Endothelial cell of umbilical vein (primary cell): ENCODE measurements at regions not wholly inside any gene's neighbourhood (a gene's known extent, or its start where the extent isn't known, plus 50 kb on each side); places are given as distances from the start of the nearest gene placed in this dataset.

Source experiments
- BruUV-seq: library from RNA; stranded (reverse); fragments of 400-500 nt; replicated peaks from 2 replicates; lab custom pipeline; 2021; lab: Mats Ljungman, UMichigan
- CTCF ChIA-PET: fragments of 300-600, 350-600 bp; sonication (Branson Sonifier 250); formaldehyde crosslinking; loops from one replicate; lab custom pipeline; 2021; ENCODE audit warnings: antibody characterized with exemption, inconsistent platforms; lab: Charles Lee
- POLR2A ChIA-PET: fragments of 300-600, 350-600 bp; sonication (Branson Sonifier 250); formaldehyde crosslinking; loops from one replicate; lab custom pipeline; 2021; ENCODE audit warnings: antibody characterized with exemption, inconsistent platforms; lab: Charles Lee
- DNase-seq: peaks from one replicate; pipeline ENCODE4 v3.0.0-alpha.2; 2011; ENCODE audit warnings: low read depth, low spot score
- FAIRE-seq: peaks from 2 replicates; lab custom pipeline; 2011; peaks lifted over from hg19 to GRCh38; lab: Jason Lieb, UNC
- H2AFZ ChIP-seq: 2 replicates; pipeline ENCODE4 v1.6.0; 2012; ENCODE audit warnings: low read depth, low read length, control low read depth, inconsistent platforms
- H3K27ac ChIP-seq: 2 replicates; pipeline ENCODE4 v1.5.1; 2011; ENCODE audit warnings: low read depth, mild to moderate bottlenecking, control low read depth, low read length, moderate library complexity; ENCODE audit not compliant: insufficient read depth
- H3K27me3 ChIP-seq, 2 experiments: 2 replicates each; pipeline versions ENCODE4 v1.6.0 to v1.6.1; 2011; ENCODE audit warnings: low read length in 2 of 2, mixed read lengths in 1 of 2; ENCODE audit not compliant: control insufficient read depth in 2 of 2, insufficient read depth in 2 of 2
- H3K36me3 ChIP-seq, 2 experiments: 2 replicates in 1 of 2; 3 replicates in 1 of 2; pipeline ENCODE4 v1.5.1; 2011; ENCODE audit warnings: low read length in 2 of 2, mild to moderate bottlenecking in 1 of 2, moderate library complexity in 1 of 2; ENCODE audit not compliant: control insufficient read depth in 2 of 2, insufficient read depth in 2 of 2; ENCODE audit errors: extremely low read depth in 1 of 2
- H3K4me1 ChIP-seq: 3 replicates; pipeline ENCODE4 v1.5.1; 2011; ENCODE audit warnings: mild to moderate bottlenecking, low read length; ENCODE audit not compliant: control insufficient read depth, insufficient read depth; ENCODE audit errors: extremely low read depth
- H3K4me2 ChIP-seq: 2 replicates; pipeline ENCODE4 v1.6.1; 2011; ENCODE audit warnings: low read length, control low read depth, mixed read lengths; ENCODE audit not compliant: insufficient read depth
- H3K4me3 ChIP-seq, 3 experiments: fragments of 200-600 bp in 1 of 3; sonication (generic), shearing (Covaris generic) in 1 of 3; replicated peaks in 1 of 3; 2 replicates each; pipeline ENCODE4 v1.5.1; 2011 to 2016; ENCODE audit warnings: control low read depth in 3 of 3, low read length in 3 of 3, mild to moderate bottlenecking in 2 of 3, inconsistent platforms in 1 of 3, low read depth in 1 of 3, moderate library complexity in 1 of 3; ENCODE audit not compliant: insufficient read depth in 1 of 3
- H3K79me2 ChIP-seq: 2 replicates; pipeline ENCODE4 v1.6.0; 2012; ENCODE audit warnings: low read length, inconsistent platforms; ENCODE audit not compliant: control insufficient read depth, insufficient read depth
- H3K9ac ChIP-seq: replicated peaks from 2 replicates; pipeline ENCODE3; 2011; ENCODE audit warnings: low read length, control low read depth; ENCODE audit not compliant: insufficient read depth; ENCODE audit errors: extremely low read depth
- H3K9me1 ChIP-seq: replicated peaks from 3 replicates; pipeline ENCODE4 v1.6.0; 2011; ENCODE audit warnings: mild to moderate bottlenecking, low read length; ENCODE audit not compliant: control insufficient read depth, insufficient read depth; ENCODE audit errors: extremely low read depth
- H3K9me3 ChIP-seq: replicated peaks from 2 replicates; pipeline ENCODE4 v1.5.1; 2012; ENCODE audit warnings: low read length, inconsistent platforms; ENCODE audit not compliant: control insufficient read depth, insufficient read depth
- H4K20me1 ChIP-seq: replicated peaks from 2 replicates; pipeline ENCODE3; 2011; ENCODE audit warnings: mild to moderate bottlenecking, low read length; ENCODE audit not compliant: control insufficient read depth, insufficient read depth; ENCODE audit errors: extremely low read depth
- EZH2 ChIP-seq: IDR thresholded peaks from 2 replicates; pipeline ENCODE4 v1.6.1; 2012; ENCODE audit warnings: borderline replicate concordance, low read depth, mild to moderate bottlenecking, moderate library complexity, low read length, inconsistent platforms; ENCODE audit not compliant: severe bottlenecking
- FOS ChIP-seq: IDR thresholded peaks from 2 replicates; pipeline ENCODE4 v1.6.1; 2011; ENCODE audit warnings: mild to moderate bottlenecking, low read length, moderate library complexity, borderline replicate concordance; ENCODE audit not compliant: insufficient read depth
- GATA2 ChIP-seq: IDR thresholded peaks from 2 replicates; pipeline ENCODE4 v1.7.0; 2011; ENCODE audit warnings: low read depth, mild to moderate bottlenecking, moderate library complexity, mixed read lengths, low read length; ENCODE audit not compliant: insufficient read length, insufficient read depth
- JUN ChIP-seq: IDR thresholded peaks from 2 replicates; pipeline ENCODE4 v1.6.1; 2011; ENCODE audit warnings: borderline replicate concordance, low read depth; ENCODE audit not compliant: insufficient read length, insufficient read depth
- MYC ChIP-seq: IDR thresholded peaks from one replicate; pipeline ENCODE4 v1.6.1; 2011; ENCODE audit warnings: mild to moderate bottlenecking, low read depth, low read length
- POLR2A ChIP-seq: IDR thresholded peaks from 2 replicates; pipeline ENCODE4 v1.6.1; 2012; ENCODE audit warnings: low read depth, mild to moderate bottlenecking, control low read depth, low read length
- POLR2AphosphoS5 ChIP-seq: IDR thresholded peaks from 2 replicates; pipeline ENCODE4 v1.6.1; 2012; ENCODE audit warnings: low read depth, mild to moderate bottlenecking, control low read depth, low read length, moderate library complexity; ENCODE audit not compliant: insufficient read depth
- dilution Hi-C: fragments of 300-500 bp; cut with MboI; formaldehyde crosslinking; loops from one replicate; pipeline ENCODE4 v1.15.0; 2019; ENCODE audit warnings: low sequenced_read_pairs; ENCODE audit not compliant: extremely low pct_ligation_motif_present
- intact Hi-C: fragments of 100-400 bp; cut with micrococcal nuclease; formaldehyde crosslinking; loops from one replicate; pipeline ENCODE4 v1.10.0; 2022
- TF ChIP-seq, protein P1 (sequence below), 2 donors: IDR thresholded peaks; 1 replicate in 1 of 2; 2 replicates in 1 of 2; pipeline ENCODE4 v1.5.1; 2011; ENCODE audit warnings: low read length in 2 of 2, mild to moderate bottlenecking in 2 of 2, moderate library complexity in 2 of 2, control low read depth in 1 of 2, inconsistent platforms in 1 of 2, low read depth in 1 of 2; ENCODE audit not compliant: insufficient read depth in 1 of 2; ENCODE audit errors: extremely low read depth in 1 of 2
- TF ChIP-seq, protein P2 (sequence below): IDR thresholded peaks from 2 replicates; pipeline ENCODE4 v1.6.1; 2011; ENCODE audit not compliant: insufficient read depth, insufficient read length

DNA sequence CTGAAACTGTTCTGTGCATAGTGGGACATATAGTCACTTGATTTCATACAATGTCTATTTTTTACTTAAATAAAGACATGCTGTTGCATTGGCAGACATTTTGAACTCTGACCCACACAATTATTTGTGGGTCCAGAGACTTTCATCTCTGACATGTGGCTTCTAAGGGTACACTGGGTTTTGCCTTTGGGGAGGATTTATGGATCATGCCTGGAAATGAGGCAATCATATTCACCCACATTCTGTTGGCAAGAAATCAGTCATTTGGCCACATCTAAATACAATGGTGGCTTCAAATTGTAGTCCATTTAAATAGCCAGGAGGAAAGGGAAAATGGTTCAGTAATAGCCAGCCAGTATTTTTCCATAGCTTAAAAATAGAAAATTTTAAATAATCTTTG is 238.3 kb upstream of the KLF12 start:
- Histone ChIP-seq H3K9me3 (no peaks in the 10 kb centered on the region), H3K4me1 (no peaks in the 10 kb centered on the region), H3K9ac (no peak overlapping the region), H2AFZ (no peak overlapping the region), H4K20me1 (no peaks in the 10 kb centered on the region), H3K27me3 (no peaks in the 10 kb centered on the region), H3K79me2 (no peaks in the 10 kb centered on the region), H3K9me1 (no peaks in the 10 kb centered on the region), H3K4me2 (no peak overlapping the region), H3K4me3 (no peak overlapping the region), H3K36me3 (no peaks in the 10 kb centered on the region), H3K27ac (no peak overlapping the region)
- no peak for TF ChIP-seq FOS
- no peak for TF ChIP-seq POLR2AphosphoS5
- TF ChIP-seq JUN = no peak
- TF ChIP-seq POLR2A = no peak
- TF ChIP-seq, protein P1, sequence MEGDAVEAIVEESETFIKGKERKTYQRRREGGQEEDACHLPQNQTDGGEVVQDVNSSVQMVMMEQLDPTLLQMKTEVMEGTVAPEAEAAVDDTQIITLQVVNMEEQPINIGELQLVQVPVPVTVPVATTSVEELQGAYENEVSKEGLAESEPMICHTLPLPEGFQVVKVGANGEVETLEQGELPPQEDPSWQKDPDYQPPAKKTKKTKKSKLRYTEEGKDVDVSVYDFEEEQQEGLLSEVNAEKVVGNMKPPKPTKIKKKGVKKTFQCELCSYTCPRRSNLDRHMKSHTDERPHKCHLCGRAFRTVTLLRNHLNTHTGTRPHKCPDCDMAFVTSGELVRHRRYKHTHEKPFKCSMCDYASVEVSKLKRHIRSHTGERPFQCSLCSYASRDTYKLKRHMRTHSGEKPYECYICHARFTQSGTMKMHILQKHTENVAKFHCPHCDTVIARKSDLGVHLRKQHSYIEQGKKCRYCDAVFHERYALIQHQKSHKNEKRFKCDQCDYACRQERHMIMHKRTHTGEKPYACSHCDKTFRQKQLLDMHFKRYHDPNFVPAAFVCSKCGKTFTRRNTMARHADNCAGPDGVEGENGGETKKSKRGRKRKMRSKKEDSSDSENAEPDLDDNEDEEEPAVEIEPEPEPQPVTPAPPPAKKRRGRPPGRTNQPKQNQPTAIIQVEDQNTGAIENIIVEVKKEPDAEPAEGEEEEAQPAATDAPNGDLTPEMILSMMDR (IDR thresholded peaks at IDR 0.05; ENCODE audit: extremely low read depth in 1 of 2, insufficient read depth in 1 of 2, low read depth in 1 of 2, low read length in 2 of 2) = no peak
- TF ChIP-seq GATA2 = no peak
- TF ChIP-seq EZH2 = no peak
- TF ChIP-seq, protein P2, sequence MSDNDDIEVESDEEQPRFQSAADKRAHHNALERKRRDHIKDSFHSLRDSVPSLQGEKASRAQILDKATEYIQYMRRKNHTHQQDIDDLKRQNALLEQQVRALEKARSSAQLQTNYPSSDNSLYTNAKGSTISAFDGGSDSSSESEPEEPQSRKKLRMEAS = no peak
- TF ChIP-seq MYC = no peak
- dilution Hi-C loops = no loop called here
- no peak for FAIRE-seq
- no TSS peak for BruUV-seq
- no peak for DNase-seq
- intact Hi-C loops = no loop called here
- CTCF ChIA-PET = no interaction called here
- POLR2A ChIA-PET = no interaction called here
